ENCODE measurements at regions not wholly inside any gene's neighbourhood (a gene's known extent, or its start where the extent isn't known, plus 50 kb on each side); places are given as distances from the start of the nearest gene placed in this dataset.
"Not testable (repeated sequence)": the region's sequence is repeated elsewhere in the genome, so short reads cannot be mapped to it uniquely, and the experiment has no call there.

DNA sequence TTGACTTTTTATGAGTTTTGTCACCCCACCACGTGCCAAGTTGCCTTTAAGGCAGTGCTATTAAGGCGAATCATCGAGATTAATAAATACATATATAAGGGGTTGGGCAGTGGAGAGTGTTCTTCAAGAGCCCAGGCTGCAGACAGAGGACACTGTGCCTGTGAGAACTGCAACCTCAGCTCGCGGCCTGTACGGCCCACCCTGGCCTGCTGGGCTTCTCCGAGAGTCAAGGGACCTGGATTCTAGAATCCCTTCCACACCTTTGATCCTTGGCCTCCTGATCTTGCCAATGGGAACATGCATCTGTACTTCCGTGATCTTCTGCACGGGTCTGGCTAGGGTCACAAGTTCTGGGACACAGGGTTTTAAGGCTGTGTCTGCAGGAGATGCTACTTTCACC, 54.5 kb downstream of the IRX5 start:
- H3K36me3 Mint-ChIP-seq, result no peaks in the 10 kb centered on the region
- TF ChIP-seq, protein P1, sequence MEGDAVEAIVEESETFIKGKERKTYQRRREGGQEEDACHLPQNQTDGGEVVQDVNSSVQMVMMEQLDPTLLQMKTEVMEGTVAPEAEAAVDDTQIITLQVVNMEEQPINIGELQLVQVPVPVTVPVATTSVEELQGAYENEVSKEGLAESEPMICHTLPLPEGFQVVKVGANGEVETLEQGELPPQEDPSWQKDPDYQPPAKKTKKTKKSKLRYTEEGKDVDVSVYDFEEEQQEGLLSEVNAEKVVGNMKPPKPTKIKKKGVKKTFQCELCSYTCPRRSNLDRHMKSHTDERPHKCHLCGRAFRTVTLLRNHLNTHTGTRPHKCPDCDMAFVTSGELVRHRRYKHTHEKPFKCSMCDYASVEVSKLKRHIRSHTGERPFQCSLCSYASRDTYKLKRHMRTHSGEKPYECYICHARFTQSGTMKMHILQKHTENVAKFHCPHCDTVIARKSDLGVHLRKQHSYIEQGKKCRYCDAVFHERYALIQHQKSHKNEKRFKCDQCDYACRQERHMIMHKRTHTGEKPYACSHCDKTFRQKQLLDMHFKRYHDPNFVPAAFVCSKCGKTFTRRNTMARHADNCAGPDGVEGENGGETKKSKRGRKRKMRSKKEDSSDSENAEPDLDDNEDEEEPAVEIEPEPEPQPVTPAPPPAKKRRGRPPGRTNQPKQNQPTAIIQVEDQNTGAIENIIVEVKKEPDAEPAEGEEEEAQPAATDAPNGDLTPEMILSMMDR (IDR thresholded peaks at IDR 0.05; ENCODE audit: unreplicated experiment), result no peak

DNA sequence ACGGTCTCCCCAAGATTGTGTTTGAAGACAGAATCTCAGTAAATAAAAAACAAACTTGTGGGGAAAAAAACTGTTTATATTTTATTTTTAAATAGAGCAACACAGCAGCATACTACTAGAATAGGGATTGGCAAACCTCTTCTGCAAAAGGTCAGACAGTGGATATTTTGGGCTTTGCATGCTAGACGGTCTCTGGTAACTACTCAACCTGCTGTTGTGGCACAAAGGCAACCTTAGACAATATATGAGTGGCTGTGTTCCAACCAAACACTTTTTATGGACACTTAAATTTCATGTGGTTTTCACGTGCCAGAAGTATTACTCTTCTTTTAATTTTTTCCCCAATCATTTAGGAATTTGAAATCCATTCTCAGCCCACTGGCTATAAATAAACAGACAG, 55.0 kb downstream of the IRX5 start:
- Mint-ChIP-seq H3K36me3 (no peaks in the 10 kb centered on the region), H3K9me3 (no peaks in the 10 kb centered on the region), H3K27ac (no peak overlapping the region), H3K4me3 (no peak overlapping the region), H3K27me3 (ENCODE audit: low read depth) (peaks cover 35% of the 10 kb centered on the region), H3K4me1 (no peaks in the 10 kb centered on the region)
- no peak for DNase-seq (ENCODE audit: low spot score in 2 of 2, unreplicated experiment in 2 of 2)
- TF ChIP-seq, protein P1 (IDR thresholded peaks at IDR 0.05; ENCODE audit: unreplicated experiment), result no peak

More for the DNA sequence above, 54.5 kb downstream of the IRX5 start:
- Mint-ChIP-seq H3K27me3 (ENCODE audit: low read depth) (peaks cover 34% of the 10 kb centered on the region), H3K9me3 (no peaks in the 10 kb centered on the region), H3K4me3 (no peak overlapping the region), H3K27ac (no peak overlapping the region), H3K4me1 (no peaks in the 10 kb centered on the region)
- DNase-seq (ENCODE audit: low spot score in 2 of 2, unreplicated experiment in 2 of 2), result no peak

DNA sequence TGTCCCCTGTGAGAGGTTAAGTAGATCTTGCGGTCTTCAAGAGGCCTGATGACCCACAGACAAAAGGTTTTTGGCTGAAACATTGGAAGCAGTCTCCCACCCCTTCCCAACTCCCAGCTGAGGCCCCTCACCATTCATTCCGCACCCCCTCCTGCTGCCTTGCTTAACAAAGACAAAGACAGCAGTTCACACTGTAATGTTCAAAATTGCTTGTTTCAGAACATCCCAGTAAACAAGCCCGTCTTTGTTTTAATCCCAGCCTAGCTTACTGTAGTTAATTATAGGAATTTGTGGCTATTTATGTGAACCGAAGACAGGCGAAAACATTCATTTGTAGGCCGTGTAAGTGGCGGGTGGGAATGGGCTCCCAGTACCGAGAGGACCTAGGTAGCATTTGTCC, 55.7 kb downstream of the IRX5 start:
- H3K4me1 Mint-ChIP-seq, result no peaks in the 10 kb centered on the region
- TF ChIP-seq, protein P1 (IDR thresholded peaks at IDR 0.05; ENCODE audit: unreplicated experiment), result no peak
- no peaks in the 10 kb centered on the region for H3K9me3 Mint-ChIP-seq
- H3K27ac Mint-ChIP-seq, result no peak overlapping the region
- H3K4me3 Mint-ChIP-seq, result no peak overlapping the region
- DNase-seq (ENCODE audit: low spot score in 2 of 2, unreplicated experiment in 2 of 2), result no peak
- H3K27me3 Mint-ChIP-seq (ENCODE audit: low read depth), result peaks cover 30% of the 10 kb centered on the region
- H3K36me3 Mint-ChIP-seq, result no peaks in the 10 kb centered on the region

DNA sequence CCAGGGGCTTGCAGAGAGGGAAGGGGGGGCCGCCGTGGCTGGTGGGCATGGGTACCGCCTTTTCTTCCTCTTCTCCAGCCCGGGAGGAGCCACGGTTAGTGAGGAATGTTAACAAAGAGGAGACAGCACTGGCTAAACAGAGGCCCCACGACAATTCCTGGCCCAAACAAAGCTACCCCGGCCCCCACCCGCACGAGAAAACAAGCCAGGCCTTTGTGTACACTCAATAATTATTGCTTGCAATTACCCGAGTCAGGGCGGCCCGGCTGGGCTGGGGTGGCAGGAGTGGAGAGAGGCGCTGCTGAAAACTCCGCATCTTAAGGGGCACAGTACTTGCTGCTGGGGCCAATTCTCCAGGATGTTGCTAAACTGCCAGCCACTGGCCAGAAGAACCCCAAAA, 56.4 kb downstream of the IRX5 start:
- TF ChIP-seq, protein P1 (IDR thresholded peaks at IDR 0.05; ENCODE audit: unreplicated experiment), result no peak
- DNase-seq (ENCODE audit: low spot score in 2 of 2, unreplicated experiment in 2 of 2), result no peak
- Mint-ChIP-seq H3K27ac (no peak overlapping the region), H3K9me3 (no peaks in the 10 kb centered on the region), H3K27me3 (ENCODE audit: low read depth) (peaks cover 28% of the 10 kb centered on the region), H3K4me1 (no peaks in the 10 kb centered on the region), H3K4me3 (no peak overlapping the region), H3K36me3 (no peaks in the 10 kb centered on the region)

DNA sequence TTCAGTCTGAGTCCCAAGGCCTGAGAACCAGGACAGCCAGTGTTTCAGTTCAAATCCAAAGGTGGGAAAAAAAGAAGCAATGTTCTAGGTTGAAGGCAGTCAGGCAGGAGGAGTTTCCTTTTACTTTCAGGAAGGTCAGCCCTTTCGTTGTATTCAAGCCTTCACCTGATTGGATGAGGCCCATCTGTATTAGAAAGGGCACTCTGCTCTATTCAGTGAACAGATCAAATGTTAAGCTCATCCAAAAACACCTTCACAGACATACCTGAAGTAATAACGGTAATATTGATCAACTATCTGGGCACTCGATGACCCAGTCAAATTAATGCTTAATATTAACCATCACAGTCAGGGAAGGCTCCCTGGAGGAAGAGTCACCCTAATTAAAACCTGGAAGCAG, 60.9 kb downstream of the IRX5 start:
- DNase-seq (ENCODE audit: low spot score in 2 of 2, unreplicated experiment in 2 of 2), result no peak
- H3K4me1 Mint-ChIP-seq, result peaks cover 2% of the 10 kb centered on the region
- no peaks in the 10 kb centered on the region for H3K9me3 Mint-ChIP-seq
- TF ChIP-seq, protein P1 (IDR thresholded peaks at IDR 0.05; ENCODE audit: unreplicated experiment), result no peak
- H3K36me3 Mint-ChIP-seq, result no peaks in the 10 kb centered on the region
- H3K27me3 Mint-ChIP-seq (ENCODE audit: low read depth), result peaks cover 34% of the 10 kb centered on the region
- no peak overlapping the region for H3K27ac Mint-ChIP-seq
- H3K4me3 Mint-ChIP-seq, result no peak overlapping the region

DNA sequence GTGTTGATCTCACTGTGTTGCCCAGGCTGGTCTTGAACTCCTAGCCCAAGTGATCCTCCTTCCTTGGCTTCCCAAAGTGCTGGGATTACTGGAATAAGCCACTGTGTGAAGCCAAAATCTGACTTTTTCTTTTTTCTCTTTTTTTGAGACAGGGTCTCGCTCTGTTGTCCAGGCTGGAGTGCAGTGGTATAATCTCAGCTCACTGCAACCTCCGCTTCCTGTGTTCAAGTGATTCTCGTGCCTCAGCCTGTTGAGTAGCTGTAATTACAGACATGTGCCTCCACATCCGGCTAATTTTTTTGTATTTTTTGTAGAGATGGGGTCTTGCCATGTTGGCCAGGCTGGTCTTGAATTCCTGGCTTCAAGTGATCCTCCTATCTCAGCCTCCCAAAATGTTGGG, 61.3 kb downstream of the IRX5 start:
- H3K27ac Mint-ChIP-seq, result not testable (repeated sequence)
- H3K27me3 Mint-ChIP-seq (ENCODE audit: low read depth), result peaks cover 38% of the 10 kb centered on the region

More for the DNA sequence above, 61.3 kb downstream of the IRX5 start:
- H3K9me3 Mint-ChIP-seq; H3K4me3 Mint-ChIP-seq; H3K36me3 Mint-ChIP-seq; DNase-seq (ENCODE audit: low spot score in 2 of 2, unreplicated experiment in 2 of 2); H3K4me1 Mint-ChIP-seq: not testable (repeated sequence)
